ENCODE measurements at regions not wholly inside any gene's neighbourhood (a gene's known extent, or its start where the extent isn't known, plus 50 kb on each side); places are given as distances from the start of the nearest gene placed in this dataset.
"Not testable (repeated sequence)": the region's sequence is repeated elsewhere in the genome, so short reads cannot be mapped to it uniquely, and the experiment has no call there.

GRCh38 chr5:58172946-58173345 lies 286.9 kb downstream of the PLK2 start:
- Histone ChIP-seq H3K9me3 (ENCODE audit: control insufficient read depth, low read length) (no peaks in the 10 kb centered on the region), H3K27ac (ENCODE audit: insufficient read depth, low read depth, low read length, poor library complexity, severe bottlenecking) (no peak overlapping the region), H3K4me1 (ENCODE audit: control insufficient read depth, insufficient read depth, low read length) (no peaks in the 10 kb centered on the region), H3K27me3 (ENCODE audit: control insufficient read depth, insufficient read depth, low read length, poor library complexity, severe bottlenecking) (no peaks in the 10 kb centered on the region), H3K36me3 (ENCODE audit: control insufficient read depth, insufficient read depth, low read length) (no peaks in the 10 kb centered on the region), H3K4me3 (ENCODE audit: insufficient read depth, low read depth, low read length) (no peak overlapping the region)
- WGBS, 2 experiments: 93 to 100% methylated on average over 1 of the region's 1 CpG

- H3K36me3 ChIP-seq (ENCODE audit: control insufficient read depth, insufficient read depth, low read length): no peaks in the 10 kb centered on the region
- no peak overlapping the region for H3K4me3 ChIP-seq (ENCODE audit: insufficient read depth, low read depth, low read length)
- 91 to 97% methylated on average over 2 to 3 of the region's 3 CpGs for WGBS, 2 experiments
- no peaks in the 10 kb centered on the region for H3K27me3 ChIP-seq (ENCODE audit: control insufficient read depth, insufficient read depth, low read length, poor library complexity, severe bottlenecking)
- H3K4me1 ChIP-seq (ENCODE audit: control insufficient read depth, insufficient read depth, low read length): no peaks in the 10 kb centered on the region
- no peaks in the 10 kb centered on the region for H3K9me3 ChIP-seq (ENCODE audit: control insufficient read depth, low read length)
- H3K27ac ChIP-seq (ENCODE audit: insufficient read depth, low read depth, low read length, poor library complexity, severe bottlenecking): no peak overlapping the region
These were observed 294.7 kb downstream of the PLK2 start for GRCh38 chr5:58165152-58165551.

GRCh38 chr5:58161889-58162288 lies 298.0 kb downstream of the PLK2 start:
- 83 to 85% methylated on average over 6 of the region's 6 CpGs for WGBS, 2 experiments

GRCh38 chr5:58156973-58157701 lies 302.7 kb downstream of the PLK2 start:
- Histone ChIP-seq H3K4me3 (ENCODE audit: insufficient read depth, low read depth, low read length) (no peak overlapping the region), H3K27ac (ENCODE audit: insufficient read depth, low read depth, low read length, poor library complexity, severe bottlenecking) (no peak overlapping the region), H3K4me1 (ENCODE audit: control insufficient read depth, insufficient read depth, low read length) (peaks cover 5% of the 10 kb centered on the region), H3K36me3 (ENCODE audit: control insufficient read depth, insufficient read depth, low read length) (no peaks in the 10 kb centered on the region), H3K9me3 (ENCODE audit: control insufficient read depth, low read length) (no peaks in the 10 kb centered on the region), H3K27me3 (ENCODE audit: control insufficient read depth, insufficient read depth, low read length, poor library complexity, severe bottlenecking) (no peaks in the 10 kb centered on the region)
- 89 to 92% methylated on average over 8 of the region's 8 CpGs for WGBS, 2 experiments

More at GRCh38 chr5:58161889-58162288, 298.0 kb downstream of the PLK2 start:
- not testable (repeated sequence) for H3K36me3 ChIP-seq (ENCODE audit: control insufficient read depth, insufficient read depth, low read length); H3K27me3 ChIP-seq (ENCODE audit: control insufficient read depth, insufficient read depth, low read length, poor library complexity, severe bottlenecking); H3K4me1 ChIP-seq (ENCODE audit: control insufficient read depth, insufficient read depth, low read length); H3K9me3 ChIP-seq (ENCODE audit: control insufficient read depth, low read length); H3K4me3 ChIP-seq (ENCODE audit: insufficient read depth, low read depth, low read length); H3K27ac ChIP-seq (ENCODE audit: insufficient read depth, low read depth, low read length, poor library complexity, severe bottlenecking)

GRCh38 chr5:58156361-58156760 lies 303.5 kb downstream of the PLK2 start:
- Histone ChIP-seq H3K36me3 (ENCODE audit: control insufficient read depth, insufficient read depth, low read length) (no peaks in the 10 kb centered on the region), H3K27me3 (ENCODE audit: control insufficient read depth, insufficient read depth, low read length, poor library complexity, severe bottlenecking) (no peaks in the 10 kb centered on the region), H3K27ac (ENCODE audit: insufficient read depth, low read depth, low read length, poor library complexity, severe bottlenecking) (no peak overlapping the region), H3K4me3 (ENCODE audit: insufficient read depth, low read depth, low read length) (no peak overlapping the region), H3K4me1 (ENCODE audit: control insufficient read depth, insufficient read depth, low read length) (peaks cover 5% of the 10 kb centered on the region), H3K9me3 (ENCODE audit: control insufficient read depth, low read length) (no peaks in the 10 kb centered on the region)
- 88 to 90% methylated on average over 6 of the region's 6 CpGs for WGBS, 2 experiments

GRCh38 chr5:58153255-58153654 lies 306.6 kb downstream of the PLK2 start:
- H3K4me1 ChIP-seq (ENCODE audit: control insufficient read depth, insufficient read depth, low read length): peaks cover 5% of the 10 kb centered on the region
- no peak overlapping the region for H3K4me3 ChIP-seq (ENCODE audit: insufficient read depth, low read depth, low read length)
- no peaks in the 10 kb centered on the region for H3K36me3 ChIP-seq (ENCODE audit: control insufficient read depth, insufficient read depth, low read length)
- no peaks in the 10 kb centered on the region for H3K27me3 ChIP-seq (ENCODE audit: control insufficient read depth, insufficient read depth, low read length, poor library complexity, severe bottlenecking)
- no peak overlapping the region for H3K27ac ChIP-seq (ENCODE audit: insufficient read depth, low read depth, low read length, poor library complexity, severe bottlenecking)
- 95 to 98% methylated on average over 6 of the region's 7 CpGs for WGBS, 2 experiments
- H3K9me3 ChIP-seq (ENCODE audit: control insufficient read depth, low read length): no peaks in the 10 kb centered on the region

- Histone ChIP-seq H3K9me3 (ENCODE audit: control insufficient read depth, low read length) (no peaks in the 10 kb centered on the region), H3K27ac (ENCODE audit: insufficient read depth, low read depth, low read length, poor library complexity, severe bottlenecking) (no peak overlapping the region)
- no CpG with 5 or more reads among the region's 1 CpG for WGBS, 2 experiments
These were observed 308.5 kb downstream of the PLK2 start for GRCh38 chr5:58151414-58151813.

GRCh38 chr5:58150926-58151325 lies 309.0 kb downstream of the PLK2 start:
- no peak overlapping the region for H3K4me3 ChIP-seq (ENCODE audit: insufficient read depth, low read depth, low read length)
- no peaks in the 10 kb centered on the region for H3K9me3 ChIP-seq (ENCODE audit: control insufficient read depth, low read length)
- WGBS, 2 experiments: 93 to 96% methylated on average over 2 of the region's 2 CpGs
- H3K27ac ChIP-seq (ENCODE audit: insufficient read depth, low read depth, low read length, poor library complexity, severe bottlenecking): no peak overlapping the region
- H3K4me1 ChIP-seq (ENCODE audit: control insufficient read depth, insufficient read depth, low read length): no peaks in the 10 kb centered on the region
- H3K36me3 ChIP-seq (ENCODE audit: control insufficient read depth, insufficient read depth, low read length): no peaks in the 10 kb centered on the region
- no peaks in the 10 kb centered on the region for H3K27me3 ChIP-seq (ENCODE audit: control insufficient read depth, insufficient read depth, low read length, poor library complexity, severe bottlenecking)

More at GRCh38 chr5:58151414-58151813, 308.5 kb downstream of the PLK2 start:
- H3K4me3 ChIP-seq (ENCODE audit: insufficient read depth, low read depth, low read length): no peak overlapping the region
- H3K36me3 ChIP-seq (ENCODE audit: control insufficient read depth, insufficient read depth, low read length): no peaks in the 10 kb centered on the region
- no peaks in the 10 kb centered on the region for H3K27me3 ChIP-seq (ENCODE audit: control insufficient read depth, insufficient read depth, low read length, poor library complexity, severe bottlenecking)
- no peaks in the 10 kb centered on the region for H3K4me1 ChIP-seq (ENCODE audit: control insufficient read depth, insufficient read depth, low read length)

GRCh38 chr5:58149746-58150145 lies 310.1 kb downstream of the PLK2 start:
- H3K27ac ChIP-seq (ENCODE audit: insufficient read depth, low read depth, low read length, poor library complexity, severe bottlenecking): no peak overlapping the region
- H3K27me3 ChIP-seq (ENCODE audit: control insufficient read depth, insufficient read depth, low read length, poor library complexity, severe bottlenecking): no peaks in the 10 kb centered on the region
- H3K36me3 ChIP-seq (ENCODE audit: control insufficient read depth, insufficient read depth, low read length): no peaks in the 10 kb centered on the region
- no peaks in the 10 kb centered on the region for H3K4me1 ChIP-seq (ENCODE audit: control insufficient read depth, insufficient read depth, low read length)
- no peaks in the 10 kb centered on the region for H3K9me3 ChIP-seq (ENCODE audit: control insufficient read depth, low read length)
- 94 to 95% methylated on average over 4 of the region's 4 CpGs for WGBS, 2 experiments
- no peak overlapping the region for H3K4me3 ChIP-seq (ENCODE audit: insufficient read depth, low read depth, low read length)

GRCh38 chr5:58149345-58149744 lies 310.5 kb downstream of the PLK2 start:
- no peak overlapping the region for H3K27ac ChIP-seq (ENCODE audit: insufficient read depth, low read depth, low read length, poor library complexity, severe bottlenecking)
- H3K9me3 ChIP-seq (ENCODE audit: control insufficient read depth, low read length): no peaks in the 10 kb centered on the region
- no peaks in the 10 kb centered on the region for H3K4me1 ChIP-seq (ENCODE audit: control insufficient read depth, insufficient read depth, low read length)
- H3K36me3 ChIP-seq (ENCODE audit: control insufficient read depth, insufficient read depth, low read length): no peaks in the 10 kb centered on the region
- WGBS, 2 experiments: 90 to 94% methylated on average over 2 to 3 of the region's 3 CpGs
- no peaks in the 10 kb centered on the region for H3K27me3 ChIP-seq (ENCODE audit: control insufficient read depth, insufficient read depth, low read length, poor library complexity, severe bottlenecking)
- H3K4me3 ChIP-seq (ENCODE audit: insufficient read depth, low read depth, low read length): no peak overlapping the region

All from ectodermal cell (in vitro differentiated cells).